Mesothelial cell of epicardium (in vitro differentiated cells): ENCODE measurements at regions not wholly inside any gene's neighbourhood (a gene's known extent, or its start where the extent isn't known, plus 50 kb on each side); places are given as distances from the start of the nearest gene placed in this dataset.

Experiments
- DNase-seq, 2 experiments: peaks; one replicate each; pipeline ENCODE4 v3.0.0; 2021; ENCODE audit warnings: low spot score in 2 of 2; ENCODE audit not compliant: unreplicated experiment in 2 of 2
- H3K27ac Mint-ChIP-seq: 2 replicates; pipeline ENCODE4 v1.8.0; 2021; ENCODE audit warnings: mixed read lengths
- H3K27me3 Mint-ChIP-seq: 2 replicates; pipeline ENCODE4 v1.8.0; 2021; ENCODE audit warnings: low read depth, mixed read lengths
- H3K36me3 Mint-ChIP-seq: 2 replicates; pipeline ENCODE4 v1.8.0; 2021; ENCODE audit warnings: mixed read lengths
- H3K4me1 Mint-ChIP-seq: 2 replicates; pipeline ENCODE4 v1.8.0; 2021; ENCODE audit warnings: mixed read lengths
- H3K4me3 Mint-ChIP-seq: 2 replicates; pipeline ENCODE4 v1.8.0; 2021; ENCODE audit warnings: mild to moderate bottlenecking, moderate library complexity, mixed read lengths
- H3K9me3 Mint-ChIP-seq: 2 replicates; pipeline ENCODE4 v1.8.0; 2021; ENCODE audit warnings: mixed read lengths
- CTCF ChIP-seq: fragments of 200-600 bp; sonication (generic); IDR thresholded peaks from one replicate; pipeline ENCODE4 v1.5.0; 2021; ENCODE audit warnings: antibody characterized with exemption; ENCODE audit not compliant: unreplicated experiment

GRCh38 chr3:94513600-94513999 lies 450.7 kb downstream of the NSUN3 start:
- no peaks in the 10 kb centered on the region for H3K36me3 Mint-ChIP-seq
- DNase-seq = no peak
- H3K4me1 Mint-ChIP-seq = peaks cover 9% of the 10 kb centered on the region
- no peaks in the 10 kb centered on the region for H3K9me3 Mint-ChIP-seq
- no peak overlapping the region for H3K27ac Mint-ChIP-seq
- H3K4me3 Mint-ChIP-seq = no peak overlapping the region
- no peak for TF ChIP-seq CTCF
- no peaks in the 10 kb centered on the region for H3K27me3 Mint-ChIP-seq

- no peaks in the 10 kb centered on the region for H3K9me3 Mint-ChIP-seq
- no peaks in the 10 kb centered on the region for H3K27me3 Mint-ChIP-seq
- H3K27ac Mint-ChIP-seq = no peak overlapping the region
- peaks cover 9% of the 10 kb centered on the region for H3K4me1 Mint-ChIP-seq
- TF ChIP-seq CTCF = no peak
- no peak overlapping the region for H3K4me3 Mint-ChIP-seq
- DNase-seq = no peak
- no peaks in the 10 kb centered on the region for H3K36me3 Mint-ChIP-seq
Measured at GRCh38 chr3:94515983-94516382, 453.1 kb downstream of the NSUN3 start.

- TF ChIP-seq CTCF = no peak
- peaks cover 25% of the 10 kb centered on the region for H3K4me1 Mint-ChIP-seq
- H3K27me3 Mint-ChIP-seq = no peaks in the 10 kb centered on the region
- H3K4me3 Mint-ChIP-seq = no peak overlapping the region
- no peak for DNase-seq
- no peak overlapping the region for H3K27ac Mint-ChIP-seq
- no peaks in the 10 kb centered on the region for H3K9me3 Mint-ChIP-seq
- no peaks in the 10 kb centered on the region for H3K36me3 Mint-ChIP-seq
Measured at GRCh38 chr3:94520364-94520763, 457.5 kb downstream of the NSUN3 start.

GRCh38 chr3:94522488-94522887 lies 459.6 kb downstream of the NSUN3 start:
- Mint-ChIP-seq H3K27me3 (no peaks in the 10 kb centered on the region), H3K4me1 (peaks cover 29% of the 10 kb centered on the region), H3K9me3 (no peaks in the 10 kb centered on the region), H3K4me3 (no peak overlapping the region), H3K27ac (no peak overlapping the region), H3K36me3 (no peaks in the 10 kb centered on the region)
- TF ChIP-seq CTCF = no peak
- no peak for DNase-seq

GRCh38 chr3:94524102-94524919 lies 461.4 kb downstream of the NSUN3 start:
- TF ChIP-seq CTCF = no peak
- H3K27ac Mint-ChIP-seq = peak overlapping the region; percentile 13
- DNase-seq = no peak
- H3K36me3 Mint-ChIP-seq = no peaks in the 10 kb centered on the region
- peaks cover 29% of the 10 kb centered on the region for H3K4me1 Mint-ChIP-seq
- peak overlapping the region; percentile 2 for H3K4me3 Mint-ChIP-seq
- H3K9me3 Mint-ChIP-seq = no peaks in the 10 kb centered on the region
- no peaks in the 10 kb centered on the region for H3K27me3 Mint-ChIP-seq

GRCh38 chr3:94525043-94525442 lies 462.2 kb downstream of the NSUN3 start:
- Mint-ChIP-seq H3K27me3 (no peaks in the 10 kb centered on the region), H3K9me3 (no peaks in the 10 kb centered on the region), H3K4me3 (peak overlapping the region; percentile 7), H3K36me3 (no peaks in the 10 kb centered on the region), H3K27ac (peak overlapping the region; percentile 21), H3K4me1 (peaks cover 29% of the 10 kb centered on the region)
- peak; percentile 26 for TF ChIP-seq CTCF
- DNase-seq = peak in 1 of 2 experiments; percentile 47
